ENCODE measurements at regions not wholly inside any gene's neighbourhood (a gene's known extent, or its start where the extent isn't known, plus 50 kb on each side); places are given as distances from the start of the nearest gene placed in this dataset.

DNA sequence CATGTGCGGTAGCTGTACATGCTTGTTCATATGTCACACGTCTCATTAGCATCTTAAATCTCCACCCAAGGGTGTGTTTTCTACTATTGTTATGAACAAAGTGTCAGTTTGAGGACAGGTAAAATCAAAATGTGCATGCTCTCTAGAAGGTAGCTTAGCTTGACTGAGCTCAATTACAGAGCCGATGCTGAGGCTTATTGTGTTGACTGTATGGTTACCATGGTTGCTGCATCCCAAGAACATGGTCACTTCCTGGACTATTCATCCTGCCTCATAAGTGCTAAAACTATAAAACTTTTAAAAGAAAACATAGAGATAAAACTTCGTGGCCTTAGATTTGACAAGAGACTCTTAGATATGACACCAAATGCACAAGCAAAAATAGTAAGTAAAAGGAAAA, 426.1 kb upstream of the CTNND2 start:
- TF ChIP-seq POLR2A (IDR thresholded peaks at IDR 0.05) = no peak
- TF ChIP-seq CTCF (IDR thresholded peaks at IDR 0.05 in 8 of 11, conservative IDR thresholded peaks at IDR 0.05 in 3 of 11) = no peak
